Nephron progenitor cell (in vitro differentiated cells): ENCODE measurements at regions not wholly inside any gene's neighbourhood (a gene's known extent, or its start where the extent isn't known, plus 50 kb on each side); places are given as distances from the start of the nearest gene placed in this dataset.
A peak's percentile ranks its signal among the peaks of the same experiment; 100 is the strongest.

ENCODE experiments used
- DNase-seq: peaks from one replicate; pipeline ENCODE4 v3.0.0; 2021
- H3K27ac Mint-ChIP-seq: 2 replicates; pipeline ENCODE4 v1.8.0; 2021; ENCODE audit warnings: mild to moderate bottlenecking, moderate library complexity, mixed read lengths
- H3K27me3 Mint-ChIP-seq: 2 replicates; pipeline ENCODE4 v1.8.0; 2021; ENCODE audit warnings: mild to moderate bottlenecking, low read depth, mixed read lengths; ENCODE audit not compliant: poor library complexity
- H3K36me3 Mint-ChIP-seq: 2 replicates; pipeline ENCODE4 v1.8.0; 2021; ENCODE audit warnings: low read depth, mixed read lengths
- H3K4me1 Mint-ChIP-seq: 2 replicates; pipeline ENCODE4 v1.8.0; 2021; ENCODE audit warnings: mixed read lengths
- H3K4me3 Mint-ChIP-seq: 2 replicates; pipeline ENCODE4 v1.8.0; 2021; ENCODE audit warnings: mild to moderate bottlenecking, moderate library complexity, mixed read lengths
- H3K9me3 Mint-ChIP-seq: 2 replicates; pipeline ENCODE4 v1.8.0; 2021; ENCODE audit warnings: mild to moderate bottlenecking, moderate library complexity, mixed read lengths
- CTCF ChIP-seq: fragments of 200-600 bp; sonication (generic); IDR thresholded peaks from 2 replicates; pipeline ENCODE4 v1.5.0; 2021; ENCODE audit warnings: antibody characterized with exemption

GRCh38 chr18:56511996-56512395 is 126.4 kb downstream of the TXNL1 start:
- Mint-ChIP-seq H3K27me3 (peaks cover 4% of the 10 kb centered on the region), H3K4me1 (peaks cover 43% of the 10 kb centered on the region), H3K4me3 (no peak overlapping the region), H3K27ac (no peak overlapping the region), H3K36me3 (no peaks in the 10 kb centered on the region), H3K9me3 (no peaks in the 10 kb centered on the region)
- DNase-seq, result no peak
- TF ChIP-seq CTCF, result no peak

- Mint-ChIP-seq H3K4me3 (no peak overlapping the region), H3K36me3 (no peaks in the 10 kb centered on the region), H3K4me1 (peaks cover 28% of the 10 kb centered on the region), H3K27me3 (peaks cover 4% of the 10 kb centered on the region), H3K9me3 (no peaks in the 10 kb centered on the region), H3K27ac (peak overlapping the region; percentile 81)
- DNase-seq, result no peak
- TF ChIP-seq CTCF, result no peak
These were observed 128.3 kb downstream of the TXNL1 start for GRCh38 chr18:56510108-56510507.

GRCh38 chr18:56509656-56510055 is 128.7 kb downstream of the TXNL1 start:
- H3K27ac Mint-ChIP-seq, result peak overlapping the region; percentile 81

GRCh38 chr18:56508370-56509036 is 129.9 kb downstream of the TXNL1 start:
- no peaks in the 10 kb centered on the region for H3K36me3 Mint-ChIP-seq
- H3K9me3 Mint-ChIP-seq, result no peaks in the 10 kb centered on the region
- peaks cover 4% of the 10 kb centered on the region for H3K27me3 Mint-ChIP-seq
- H3K4me1 Mint-ChIP-seq, result peaks cover 28% of the 10 kb centered on the region
- no peak for TF ChIP-seq CTCF
- no peak overlapping the region for H3K4me3 Mint-ChIP-seq
- no peak overlapping the region for H3K27ac Mint-ChIP-seq
- no peak for DNase-seq

More at GRCh38 chr18:56509656-56510055, 128.7 kb downstream of the TXNL1 start:
- Mint-ChIP-seq H3K27me3 (peaks cover 4% of the 10 kb centered on the region), H3K9me3 (no peaks in the 10 kb centered on the region), H3K4me1 (peaks cover 28% of the 10 kb centered on the region), H3K4me3 (no peak overlapping the region), H3K36me3 (no peaks in the 10 kb centered on the region)
- TF ChIP-seq CTCF, result no peak
- no peak for DNase-seq

GRCh38 chr18:56505971-56506370 is 132.4 kb downstream of the TXNL1 start:
- H3K4me3 Mint-ChIP-seq, result no peak overlapping the region
- no peaks in the 10 kb centered on the region for H3K36me3 Mint-ChIP-seq
- TF ChIP-seq CTCF, result no peak
- H3K4me1 Mint-ChIP-seq, result peaks cover 33% of the 10 kb centered on the region
- peaks cover 6% of the 10 kb centered on the region for H3K9me3 Mint-ChIP-seq
- no peaks in the 10 kb centered on the region for H3K27me3 Mint-ChIP-seq
- H3K27ac Mint-ChIP-seq, result no peak overlapping the region
- no peak for DNase-seq

GRCh38 chr18:56505293-56505692 is 133.1 kb downstream of the TXNL1 start:
- Mint-ChIP-seq H3K27ac (no peak overlapping the region), H3K4me1 (peaks cover 32% of the 10 kb centered on the region), H3K9me3 (peaks cover 6% of the 10 kb centered on the region), H3K27me3 (no peaks in the 10 kb centered on the region), H3K4me3 (no peak overlapping the region), H3K36me3 (no peaks in the 10 kb centered on the region)
- no peak for TF ChIP-seq CTCF
- DNase-seq, result no peak
